IMR-90 (cell line): ENCODE measurements at regions not wholly inside any gene's neighbourhood (a gene's known extent, or its start where the extent isn't known, plus 50 kb on each side); places are given as distances from the start of the nearest gene placed in this dataset.

Experiments
- ATAC-seq: fragments of 200-7000 bp; cut with Tn5 transposase; 2 replicates; pipeline ENCODE4 v1.9.1; 2020; ENCODE audit warnings: low read depth, mild to moderate bottlenecking, moderate library complexity
- BruUV-seq: library from RNA; stranded (reverse); fragments of 400-500 nt; replicated peaks from 2 replicates; lab custom pipeline; 2021; lab: Mats Ljungman, UMichigan
- CTCF ChIA-PET: fragments of 300-600 bp; formaldehyde crosslinking; extraction: SDS; loops from one replicate; lab custom pipeline; 2021; ENCODE audit warnings: antibody characterized with exemption; lab: Yijun Ruan, JAX
- POLR2A ChIA-PET: fragments of 300-600 bp; sonication (Branson Sonifier 250); formaldehyde crosslinking; loops from one replicate; lab custom pipeline; 2022; ENCODE audit warnings: antibody characterized with exemption; ENCODE audit not compliant: unreplicated experiment; lab: Charles Lee
- DNase-seq: peaks from one replicate; pipeline ENCODE4 v3.0.0; 2013
- H2AFZ ChIP-seq: replicated peaks from 2 replicates; pipeline ENCODE3; 2013; ENCODE audit warnings: low read length, mild to moderate bottlenecking; ENCODE audit not compliant: poor library complexity
- H2AK5ac ChIP-seq: 2 replicates; pipeline ENCODE4 v1.6.1; 2013; ENCODE audit warnings: low read depth, low read length, inconsistent platforms
- H2AK9ac ChIP-seq: replicated peaks from 2 replicates; pipeline ENCODE3; 2013; ENCODE audit warnings: mild to moderate bottlenecking, low read depth, low read length, moderate library complexity; ENCODE audit not compliant: poor library complexity
- H2BK120ac ChIP-seq: 2 replicates; pipeline ENCODE4 v1.6.1; 2013; ENCODE audit warnings: low read depth, low read length, inconsistent platforms
- H2BK15ac ChIP-seq: 3 replicates; pipeline ENCODE4 v1.6.1; 2013; ENCODE audit warnings: low read depth, low read length, inconsistent platforms
- H2BK20ac ChIP-seq: 2 replicates; pipeline ENCODE4 v1.6.1; 2013; ENCODE audit warnings: low read depth, mild to moderate bottlenecking, inconsistent platforms, low read length, moderate library complexity
- H2BK5ac ChIP-seq: 2 replicates; pipeline ENCODE4 v1.6.1; 2013; ENCODE audit warnings: mild to moderate bottlenecking, low read depth, low read length, inconsistent platforms; ENCODE audit not compliant: poor library complexity, severe bottlenecking
- H3K14ac ChIP-seq: replicated peaks from 2 replicates; pipeline ENCODE4 v1.6.1; 2013; ENCODE audit warnings: low read depth, low read length, inconsistent platforms
- H3K18ac ChIP-seq: 2 replicates; pipeline ENCODE4 v1.6.1; 2013; ENCODE audit warnings: low read depth, low read length, control low read depth
- H3K23ac ChIP-seq: 2 replicates; pipeline ENCODE4 v1.6.1; 2013; ENCODE audit warnings: low read depth, low read length, inconsistent platforms
- H3K27ac ChIP-seq: 2 replicates; pipeline ENCODE4 v1.5.1; 2013; ENCODE audit warnings: mild to moderate bottlenecking, control low read depth, low read length; ENCODE audit not compliant: insufficient read depth
- H3K27me3 ChIP-seq: 2 replicates; pipeline ENCODE4 v1.6.1; 2013; ENCODE audit warnings: low read length; ENCODE audit not compliant: control insufficient read depth, insufficient read depth
- H3K36me3 ChIP-seq: 2 replicates; pipeline ENCODE4 v1.6.1; 2013; ENCODE audit warnings: low read length, mixed read lengths; ENCODE audit not compliant: control insufficient read depth, insufficient read depth
- H3K4ac ChIP-seq: 2 replicates; pipeline ENCODE4 v1.6.1; 2013; ENCODE audit warnings: low read depth, low read length, inconsistent platforms
- H3K4me1 ChIP-seq: 2 replicates; pipeline ENCODE4 v1.6.1; 2013; ENCODE audit warnings: low read length, mixed read lengths; ENCODE audit not compliant: control insufficient read depth, insufficient read depth
- H3K4me2 ChIP-seq: 2 replicates; pipeline ENCODE4 v1.6.1; 2013; ENCODE audit warnings: low read depth, mild to moderate bottlenecking, control low read depth, low read length, moderate library complexity
- H3K4me3 ChIP-seq: 2 replicates; pipeline ENCODE4 v1.5.1; 2013; ENCODE audit warnings: low read depth, mild to moderate bottlenecking, control low read depth, low read length, moderate library complexity; ENCODE audit not compliant: insufficient read depth
- H3K56ac ChIP-seq: 2 replicates; pipeline ENCODE4 v1.6.1; 2013; ENCODE audit warnings: low read length, inconsistent platforms; ENCODE audit not compliant: insufficient read depth; ENCODE audit errors: extremely low read depth
- H3K79me1 ChIP-seq, 2 experiments: 2 replicates each; pipeline ENCODE4 v1.6.1; 2013; ENCODE audit warnings: low read length in 2 of 2, inconsistent platforms in 1 of 2, low read depth in 1 of 2
- H3K9ac ChIP-seq: 2 replicates; pipeline ENCODE4 v1.6.1; 2013; ENCODE audit warnings: low read depth, low read length, control low read depth
- H3K9me1 ChIP-seq: 2 replicates; pipeline ENCODE4 v1.6.1; 2013; ENCODE audit warnings: low read length, inconsistent platforms; ENCODE audit not compliant: insufficient read depth
- H3K9me3 ChIP-seq: 2 replicates; pipeline ENCODE4 v1.6.1; 2013; ENCODE audit warnings: low read length; ENCODE audit not compliant: control insufficient read depth, insufficient read depth
- H4K20me1 ChIP-seq: 2 replicates; pipeline ENCODE4 v1.6.1; 2013; ENCODE audit warnings: low read length, inconsistent platforms; ENCODE audit not compliant: insufficient read depth
- H4K5ac ChIP-seq: 2 replicates; pipeline ENCODE4 v1.6.1; 2013; ENCODE audit warnings: mild to moderate bottlenecking, low read depth, low read length, control low read depth
- H4K8ac ChIP-seq, 2 experiments: 2 replicates each; pipeline ENCODE4 v1.6.1; 2013; ENCODE audit warnings: low read depth in 2 of 2, low read length in 2 of 2, control low read depth in 1 of 2, inconsistent platforms in 1 of 2
- H4K91ac ChIP-seq: 2 replicates; pipeline ENCODE4 v1.6.1; 2013; ENCODE audit warnings: low read depth, low read length, inconsistent platforms; ENCODE audit not compliant: insufficient read depth
- BHLHE40 ChIP-seq: fragments of 150-350 bp; IDR thresholded peaks from 2 replicates; pipeline ENCODE4 v1.6.1; 2016; ENCODE audit warnings: mild to moderate bottlenecking, low read depth, low read length
- CEBPB ChIP-seq: IDR thresholded peaks from 2 replicates; pipeline ENCODE4 v1.6.1; 2012; ENCODE audit warnings: low read depth, low read length, improper control_type of control experiment
- CHD1 ChIP-seq: IDR thresholded peaks from 2 replicates; pipeline ENCODE4 v1.6.1; 2012; ENCODE audit warnings: low read depth, low read length, improper control_type of control experiment
- CTCF ChIP-seq: conservative IDR thresholded peaks from 2 replicates; pipeline ENCODE4 v1.5.1; 2012; ENCODE audit warnings: mild to moderate bottlenecking, low read depth, low read length, improper control_type of control experiment
- ELK1 ChIP-seq: fragments of 150-350 bp; IDR thresholded peaks from 2 replicates; pipeline ENCODE4 v1.6.1; 2016; ENCODE audit warnings: low read depth, mild to moderate bottlenecking, low read length, moderate library complexity, borderline replicate concordance
- FOS ChIP-seq: fragments of 150-350 bp; IDR thresholded peaks from 2 replicates; pipeline ENCODE4 v1.6.1; 2016; ENCODE audit warnings: low read depth, low read length
- MAFK ChIP-seq: IDR thresholded peaks from 2 replicates; pipeline ENCODE4 v1.6.1; 2012; ENCODE audit warnings: low read depth, low read length, improper control_type of control experiment
- MAZ ChIP-seq: IDR thresholded peaks from 2 replicates; pipeline ENCODE4 v1.6.1; 2012; ENCODE audit warnings: low read depth, mild to moderate bottlenecking, low read length, improper control_type of control experiment, moderate library complexity, borderline replicate concordance
- MXI1 ChIP-seq: IDR thresholded peaks from 2 replicates; pipeline ENCODE4 v1.6.1; 2012; ENCODE audit warnings: low read depth, mild to moderate bottlenecking, low read length, moderate library complexity, borderline replicate concordance
- NFE2L2 ChIP-seq: fragments of 150-350 bp; IDR thresholded peaks from 2 replicates; pipeline ENCODE4 v1.6.1; 2016; ENCODE audit warnings: low read depth, mild to moderate bottlenecking, low read length
- POLR2A ChIP-seq: IDR thresholded peaks from 2 replicates; pipeline ENCODE4 v1.6.1; 2012; ENCODE audit warnings: mild to moderate bottlenecking, low read depth, low read length
- RAD21 ChIP-seq: IDR thresholded peaks from 2 replicates; pipeline ENCODE4 v1.6.1; 2012; ENCODE audit warnings: low read length, improper control_type of control experiment
- RCOR1 ChIP-seq: IDR thresholded peaks from 2 replicates; pipeline ENCODE4 v1.6.1; 2012; ENCODE audit warnings: mild to moderate bottlenecking, low read length, improper control_type of control experiment; ENCODE audit not compliant: insufficient replicate concordance
- RFX5 ChIP-seq: IDR thresholded peaks from 2 replicates; pipeline ENCODE4 v1.8.0; 2012; ENCODE audit warnings: low read depth, mild to moderate bottlenecking, low read length, moderate library complexity
- SMC3 ChIP-seq: fragments of 150-350 bp; IDR thresholded peaks from 2 replicates; pipeline ENCODE4 v1.6.1; 2016; ENCODE audit warnings: low read depth, mild to moderate bottlenecking, antibody characterized with exemption, low read length, moderate library complexity
- USF2 ChIP-seq: fragments of 150-350 bp; IDR thresholded peaks from 2 replicates; pipeline ENCODE4 v1.6.1; 2017; ENCODE audit warnings: mild to moderate bottlenecking, antibody characterized with exemption, low read length, low read depth
- WGBS, 2 experiments: methylation state at CpG; one replicate each; pipeline versions ENCODE4 v1.1.5 to v1.1.7; 2013; ENCODE audit warnings: missing lambda C conversion rate in 2 of 2; ENCODE audit not compliant: insufficient read length in 1 of 2; ENCODE audit errors: extremely low coverage in 2 of 2; 5-methylcytosine and 5-hydroxymethylcytosine counted together
- dilution Hi-C: fragments of 300-500 bp; cut with HindIII; formaldehyde crosslinking; loops from one replicate; pipeline ENCODE4 v1.14.3; 2018; ENCODE audit warnings: low sequenced_read_pairs; ENCODE audit not compliant: unreplicated experiment
- in situ Hi-C: fragments of 300-500 bp; cut with MboI; formaldehyde crosslinking; loops from 3 replicates; pipeline ENCODE4 v1.14.3; 2019; ENCODE audit warnings: low sequenced_read_pairs, inconsistent platforms, mixed read lengths
- intact Hi-C: fragments of 100-400 bp; cut with micrococcal nuclease; formaldehyde crosslinking; loops from 2 replicates; pipeline ENCODE4 v1.10.0; 2022

- intact Hi-C loops (no loop called here), in situ Hi-C loops (no loop called here), dilution Hi-C loops (no loop called here)
- H3K4me2 ChIP-seq, result no peak overlapping the region
- peaks cover 5% of the 10 kb centered on the region for H3K9me3 ChIP-seq
- H2BK15ac ChIP-seq, result no peak overlapping the region
- H3K9me1 ChIP-seq, result no peaks in the 10 kb centered on the region
- no peaks in the 10 kb centered on the region for H3K36me3 ChIP-seq
- H2BK5ac ChIP-seq, result no peak overlapping the region
- H3K9ac ChIP-seq, result no peak overlapping the region
- H3K18ac ChIP-seq, result no peak overlapping the region
- CTCF ChIA-PET, result no interaction called here
- 62% methylated on average over 4 of the region's 12 CpGs; no CpG with 5 or more reads in 1 of the 2 experiments for WGBS, 2 experiments
- no TSS peak for BruUV-seq
- H3K27me3 ChIP-seq, result peaks cover 23% of the 10 kb centered on the region
- no peak overlapping the region for H3K14ac ChIP-seq
- no peak overlapping the region for H3K23ac ChIP-seq
- no peaks in the 10 kb centered on the region for H4K20me1 ChIP-seq
- H4K91ac ChIP-seq, result no peak overlapping the region
- H3K56ac ChIP-seq, result no peak overlapping the region
- ATAC-seq, result no peak
- no peak overlapping the region for H4K8ac ChIP-seq
- no peaks in the 10 kb centered on the region for H3K79me1 ChIP-seq
- no peak overlapping the region for H2AK9ac ChIP-seq
- H4K5ac ChIP-seq, result no peak overlapping the region
- no peak overlapping the region for H3K27ac ChIP-seq
- no peaks in the 10 kb centered on the region for H3K4me1 ChIP-seq
- POLR2A ChIA-PET, result no interaction called here
- no peak overlapping the region for H3K4ac ChIP-seq
- TF ChIP-seq SMC3, result no peak
- no peak for TF ChIP-seq ELK1
- TF ChIP-seq POLR2A, result no peak
- TF ChIP-seq RAD21, result no peak
- no peak for TF ChIP-seq MXI1
- no peak for TF ChIP-seq CEBPB
- TF ChIP-seq MAZ, result no peak
- TF ChIP-seq BHLHE40, result no peak
- no peak for TF ChIP-seq NFE2L2
- no peak for TF ChIP-seq FOS
- TF ChIP-seq CTCF, result no peak
- TF ChIP-seq USF2, result no peak
- no peak for TF ChIP-seq CHD1
- TF ChIP-seq RFX5, result no peak
- no peak for TF ChIP-seq RCOR1
- no peak for TF ChIP-seq MAFK
- H2BK120ac ChIP-seq, result no peak overlapping the region
- H2AK5ac ChIP-seq, result no peak overlapping the region
- no peak overlapping the region for H2BK20ac ChIP-seq
- no peak for DNase-seq
- no peak overlapping the region for H2AFZ ChIP-seq
- H3K4me3 ChIP-seq, result no peak overlapping the region
Observed at GRCh38 chr3:184498986-184499606, 62.5 kb upstream of the EPHB3 start.
